Vagina (tissue), 2 donors: ENCODE measurements at regions not wholly inside any gene's neighbourhood (a gene's known extent, or its start where the extent isn't known, plus 50 kb on each side); places are given as distances from the start of the nearest gene placed in this dataset.

Experiments
- DNase-seq, 2 donors: peaks; one replicate each; pipeline ENCODE4 v3.0.0-alpha.2; 2017; ENCODE audit errors: extremely low spot score in 2 of 2
- H3K27ac ChIP-seq: fragments of 200-600 bp; sonication (generic); one replicate; pipeline ENCODE4 v1.5.1; 2019
- H3K27me3 ChIP-seq: fragments of 200-600 bp; sonication (generic); one replicate; pipeline ENCODE4 v1.5.1; 2019
- H3K36me3 ChIP-seq, 2 donors: fragments of 200-600 bp; sonication (generic); one replicate each; pipeline ENCODE4 v1.5.1; 2017 to 2019
- H3K4me1 ChIP-seq: fragments of 200-600 bp; sonication (generic); one replicate; pipeline ENCODE4 v1.5.1; 2019
- H3K4me3 ChIP-seq, 2 donors: fragments of 200-600 bp; sonication (generic); 1 replicate in 1 of 2; 2 replicates in 1 of 2; pipeline ENCODE4 v1.5.1; 2016 to 2019
- H3K9me3 ChIP-seq: fragments of 200-600 bp; sonication (generic); one replicate; pipeline ENCODE4 v1.5.1; 2019
- POLR2A ChIP-seq, 2 donors: fragments of 450-650 bp; IDR thresholded peaks; one replicate each; pipeline ENCODE4 v1.6.1; 2017; ENCODE audit warnings: antibody characterized with exemption in 2 of 2, mild to moderate bottlenecking in 2 of 2, moderate library complexity in 2 of 2
- POLR2AphosphoS5 ChIP-seq, 2 donors: sonication (generic); formaldehyde crosslinking; IDR thresholded peaks; one replicate each; pipeline ENCODE4 v1.9.0; 2017; ENCODE audit warnings: antibody characterized with exemption in 2 of 2, mild to moderate bottlenecking in 2 of 2, low read depth in 1 of 2; ENCODE audit not compliant: insufficient read depth in 1 of 2
- intact Hi-C: fragments of 100-400 bp; cut with DNase I; formaldehyde crosslinking; loops from one replicate; pipeline ENCODE4 v1.15.1; 2023
- TF ChIP-seq, protein P1 (sequence below), 3 experiments: fragments of 450-650 bp in 2 of 3; fragments of 200-600 bp in 1 of 3; sonication (generic) in 1 of 3; IDR thresholded peaks; one replicate each; pipeline ENCODE4 v1.5.1; 2017 to 2019; ENCODE audit warnings: antibody characterized with exemption in 3 of 3, mild to moderate bottlenecking in 2 of 3, moderate library complexity in 2 of 3

DNA sequence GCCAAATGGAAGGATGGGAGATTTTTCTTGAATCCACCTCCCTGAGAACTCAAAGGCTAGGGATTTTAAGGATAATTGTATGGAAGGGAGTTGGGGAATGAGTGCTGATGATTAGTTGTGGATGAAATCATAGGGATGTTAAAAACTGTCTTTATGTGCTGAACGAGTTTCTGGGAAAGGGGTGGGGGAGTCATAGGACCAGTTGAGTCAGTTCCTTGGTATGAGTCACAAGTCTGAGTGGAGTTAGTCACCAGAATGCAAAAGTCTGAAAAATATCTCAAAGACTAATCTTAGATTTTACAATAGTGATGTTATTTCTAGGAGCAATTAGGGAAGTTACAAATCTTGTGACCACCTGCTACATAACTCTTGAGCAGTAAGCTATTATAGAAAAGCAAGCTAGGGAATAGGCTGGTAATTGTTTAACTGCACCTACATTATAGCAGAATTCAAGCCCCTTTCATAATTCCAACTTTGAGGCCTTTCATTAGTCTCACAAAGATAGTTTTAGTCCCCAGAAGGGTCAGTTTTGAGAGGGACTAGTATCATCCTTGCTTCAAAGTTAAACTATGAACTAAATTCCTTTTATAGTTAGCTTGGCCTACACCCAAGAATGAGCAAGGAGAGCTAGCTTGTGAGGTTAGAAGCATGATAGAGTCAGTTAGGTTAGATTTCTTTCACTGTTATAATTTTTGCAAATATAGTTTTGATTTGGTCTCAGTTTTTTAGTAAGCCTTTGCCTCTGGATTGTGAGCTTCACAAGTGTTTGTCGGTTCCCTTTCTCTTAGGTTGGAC lies 668.0 kb downstream of the ETS1 start:
- DNase-seq: no peak
- Histone ChIP-seq H3K4me3 (no peak overlapping the region), H3K9me3 (no peaks in the 10 kb centered on the region), H3K4me1 (no peaks in the 10 kb centered on the region), H3K36me3 (no peaks in the 10 kb centered on the region), H3K27ac (no peak overlapping the region), H3K27me3 (no peaks in the 10 kb centered on the region)
- intact Hi-C loops: no loop called here
- TF ChIP-seq, protein P1, sequence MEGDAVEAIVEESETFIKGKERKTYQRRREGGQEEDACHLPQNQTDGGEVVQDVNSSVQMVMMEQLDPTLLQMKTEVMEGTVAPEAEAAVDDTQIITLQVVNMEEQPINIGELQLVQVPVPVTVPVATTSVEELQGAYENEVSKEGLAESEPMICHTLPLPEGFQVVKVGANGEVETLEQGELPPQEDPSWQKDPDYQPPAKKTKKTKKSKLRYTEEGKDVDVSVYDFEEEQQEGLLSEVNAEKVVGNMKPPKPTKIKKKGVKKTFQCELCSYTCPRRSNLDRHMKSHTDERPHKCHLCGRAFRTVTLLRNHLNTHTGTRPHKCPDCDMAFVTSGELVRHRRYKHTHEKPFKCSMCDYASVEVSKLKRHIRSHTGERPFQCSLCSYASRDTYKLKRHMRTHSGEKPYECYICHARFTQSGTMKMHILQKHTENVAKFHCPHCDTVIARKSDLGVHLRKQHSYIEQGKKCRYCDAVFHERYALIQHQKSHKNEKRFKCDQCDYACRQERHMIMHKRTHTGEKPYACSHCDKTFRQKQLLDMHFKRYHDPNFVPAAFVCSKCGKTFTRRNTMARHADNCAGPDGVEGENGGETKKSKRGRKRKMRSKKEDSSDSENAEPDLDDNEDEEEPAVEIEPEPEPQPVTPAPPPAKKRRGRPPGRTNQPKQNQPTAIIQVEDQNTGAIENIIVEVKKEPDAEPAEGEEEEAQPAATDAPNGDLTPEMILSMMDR (IDR thresholded peaks at IDR 0.05): no peak
- TF ChIP-seq POLR2AphosphoS5 (IDR thresholded peaks at IDR 0.05; ENCODE audit: insufficient read depth in 1 of 2, low read depth in 1 of 2) (no peak), POLR2A (IDR thresholded peaks at IDR 0.05) (no peak)

DNA sequence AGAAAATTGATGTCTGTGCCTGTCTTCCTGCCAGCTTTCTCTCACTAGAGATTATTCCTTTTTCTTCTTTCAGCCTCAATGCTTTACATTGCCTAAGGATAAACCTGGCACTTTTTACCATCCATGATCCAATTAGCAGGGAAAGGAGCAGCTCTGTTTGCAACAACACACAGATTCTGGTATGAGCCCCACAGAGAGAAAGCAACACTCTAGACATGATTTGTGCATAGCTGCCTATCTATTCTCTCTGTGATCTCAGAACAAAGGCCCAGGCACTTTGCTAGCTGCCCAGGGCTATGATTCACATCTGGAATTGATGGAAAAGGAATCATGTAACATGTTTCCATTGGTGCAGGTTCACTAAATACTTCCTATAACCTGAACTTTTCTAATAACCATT lies 685.0 kb downstream of the ETS1 start:
- Histone ChIP-seq H3K27ac (no peak overlapping the region), H3K27me3 (no peaks in the 10 kb centered on the region), H3K36me3 (no peaks in the 10 kb centered on the region), H3K9me3 (no peaks in the 10 kb centered on the region), H3K4me1 (no peaks in the 10 kb centered on the region), H3K4me3 (no peak overlapping the region)
- DNase-seq: no peak
- intact Hi-C loops: no loop called here
- TF ChIP-seq POLR2A (IDR thresholded peaks at IDR 0.05): no peak
- no peak for TF ChIP-seq POLR2AphosphoS5 (IDR thresholded peaks at IDR 0.05; ENCODE audit: insufficient read depth in 1 of 2, low read depth in 1 of 2)
- TF ChIP-seq, protein P1 (IDR thresholded peaks at IDR 0.05): no peak

DNA sequence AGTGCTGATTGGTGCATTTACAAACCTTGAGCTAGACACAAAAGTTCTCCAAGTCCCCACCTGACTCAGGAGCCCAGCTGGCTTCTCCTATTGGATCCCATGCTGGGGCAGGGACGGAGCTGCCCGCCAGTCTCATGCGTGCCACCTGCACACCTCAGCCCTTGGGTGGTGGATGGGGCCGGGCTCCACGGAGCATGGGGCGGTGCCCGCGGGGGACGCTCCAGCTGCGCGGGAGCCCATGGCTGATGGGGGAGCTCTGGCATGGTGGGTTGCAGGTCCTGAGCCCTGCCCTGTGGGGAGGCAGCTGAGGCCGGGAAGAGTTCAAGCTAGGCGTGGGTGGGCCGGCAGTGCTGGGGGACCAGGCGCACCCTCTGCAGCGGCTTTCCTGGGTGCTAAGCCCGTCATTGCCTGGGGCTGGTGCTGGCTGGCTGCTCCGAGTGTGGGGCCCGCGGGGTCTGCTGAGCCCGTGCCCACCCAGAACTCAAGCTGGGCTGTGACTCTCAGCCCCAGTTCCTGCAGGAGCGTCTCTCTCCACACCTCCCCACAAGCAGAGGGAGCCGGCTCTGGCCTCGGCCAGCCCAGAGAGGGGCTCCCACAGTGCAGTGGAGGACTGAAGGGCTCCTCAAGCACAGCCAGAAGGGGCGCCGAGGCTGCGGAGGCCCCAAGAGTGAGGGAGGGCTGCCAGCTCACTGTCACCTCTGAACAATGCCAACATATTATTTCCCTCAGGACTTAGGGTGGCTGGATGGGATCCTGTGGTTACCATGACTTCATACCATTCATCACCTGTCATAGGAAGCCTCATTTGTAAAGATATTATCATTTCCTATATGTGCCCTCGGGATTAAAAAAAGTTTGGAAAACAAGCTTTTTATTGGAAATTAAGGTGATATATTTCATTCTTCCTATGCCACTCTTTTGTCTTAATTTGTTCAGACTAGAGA lies 688.7 kb downstream of the ETS1 start:
- no peak overlapping the region for H3K27ac ChIP-seq
- no peaks in the 10 kb centered on the region for H3K4me1 ChIP-seq
- intact Hi-C loops: no loop called here
- H3K4me3 ChIP-seq: no peak overlapping the region
- H3K27me3 ChIP-seq: no peaks in the 10 kb centered on the region
- no peak for DNase-seq
- no peaks in the 10 kb centered on the region for H3K36me3 ChIP-seq
- no peak for TF ChIP-seq POLR2AphosphoS5 (IDR thresholded peaks at IDR 0.05; ENCODE audit: insufficient read depth in 1 of 2, low read depth in 1 of 2)
- TF ChIP-seq, protein P1 (IDR thresholded peaks at IDR 0.05): no peak
- no peak for TF ChIP-seq POLR2A (IDR thresholded peaks at IDR 0.05)
- no peaks in the 10 kb centered on the region for H3K9me3 ChIP-seq

DNA sequence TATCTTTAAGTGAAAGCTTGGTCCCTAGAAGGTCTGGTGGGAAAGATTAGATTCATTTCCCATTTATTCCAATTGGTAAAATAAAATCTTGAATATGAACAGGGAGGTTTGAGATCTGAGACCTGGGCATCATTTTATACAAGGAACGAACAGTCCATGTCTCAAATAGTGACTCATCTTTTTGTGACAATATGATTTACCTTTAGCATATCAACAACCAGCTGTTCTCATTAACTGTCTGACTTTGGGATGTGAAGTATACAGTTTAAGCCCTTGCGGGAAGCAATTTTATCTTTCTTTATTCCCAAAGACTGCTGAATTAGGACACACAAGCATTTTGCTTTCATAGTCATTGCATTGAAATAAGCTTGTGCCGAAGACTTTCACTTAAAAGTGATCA lies 691.6 kb downstream of the ETS1 start:
- intact Hi-C loops: no loop called here
- TF ChIP-seq, protein P1 (IDR thresholded peaks at IDR 0.05): no peak
- no peak for TF ChIP-seq POLR2AphosphoS5 (IDR thresholded peaks at IDR 0.05; ENCODE audit: insufficient read depth in 1 of 2, low read depth in 1 of 2)
- TF ChIP-seq POLR2A (IDR thresholded peaks at IDR 0.05): no peak
- H3K9me3 ChIP-seq: no peaks in the 10 kb centered on the region
- H3K4me3 ChIP-seq: no peak overlapping the region
- no peaks in the 10 kb centered on the region for H3K4me1 ChIP-seq
- no peak for DNase-seq
- H3K36me3 ChIP-seq: no peaks in the 10 kb centered on the region
- H3K27me3 ChIP-seq: no peaks in the 10 kb centered on the region
- no peak overlapping the region for H3K27ac ChIP-seq
